ENCODE measurements at regions not wholly inside any gene's neighbourhood (a gene's known extent, or its start where the extent isn't known, plus 50 kb on each side); places are given as distances from the start of the nearest gene placed in this dataset.

DNA sequence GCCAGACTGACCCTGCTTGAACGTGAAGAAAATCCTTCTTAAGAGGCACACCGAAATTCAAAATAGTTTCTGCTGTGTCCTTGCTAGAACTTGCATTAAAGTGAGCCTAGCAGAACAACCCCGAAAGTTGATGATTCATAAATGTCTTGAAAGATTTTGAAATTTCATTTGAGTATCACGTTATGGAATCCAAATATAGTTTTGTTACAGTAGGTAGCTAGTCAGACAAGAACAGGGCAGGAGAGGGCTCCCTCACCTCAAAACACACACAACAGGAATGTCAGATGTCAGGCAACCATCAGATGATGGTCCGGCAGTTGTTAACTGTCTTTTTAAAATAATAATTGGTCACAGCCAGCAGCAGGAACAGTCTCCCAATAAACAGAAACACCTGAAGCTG, 259.6 kb upstream of the GNPDA2 start:
- intact Hi-C loops (cut with DNase I; ENCODE audit: low total_unique reads), result no loop called here
- Histone ChIP-seq H3K4me1 (no peaks in the 10 kb centered on the region), H3K36me3 (no peaks in the 10 kb centered on the region), H3K9me3 (no peaks in the 10 kb centered on the region), H3K27ac (no peak overlapping the region), H3K27me3 (no peaks in the 10 kb centered on the region), H3K4me3 (no peak overlapping the region)
- 67 to 69% methylated on average over 4 to 5 of the region's 5 CpGs for WGBS, 2 donors (ENCODE audit: low coverage in 1 of 2)
- DNase-seq, result no peak
- TF ChIP-seq POLR2A (IDR thresholded peaks at IDR 0.05), result no peak
- TF ChIP-seq, protein P1, sequence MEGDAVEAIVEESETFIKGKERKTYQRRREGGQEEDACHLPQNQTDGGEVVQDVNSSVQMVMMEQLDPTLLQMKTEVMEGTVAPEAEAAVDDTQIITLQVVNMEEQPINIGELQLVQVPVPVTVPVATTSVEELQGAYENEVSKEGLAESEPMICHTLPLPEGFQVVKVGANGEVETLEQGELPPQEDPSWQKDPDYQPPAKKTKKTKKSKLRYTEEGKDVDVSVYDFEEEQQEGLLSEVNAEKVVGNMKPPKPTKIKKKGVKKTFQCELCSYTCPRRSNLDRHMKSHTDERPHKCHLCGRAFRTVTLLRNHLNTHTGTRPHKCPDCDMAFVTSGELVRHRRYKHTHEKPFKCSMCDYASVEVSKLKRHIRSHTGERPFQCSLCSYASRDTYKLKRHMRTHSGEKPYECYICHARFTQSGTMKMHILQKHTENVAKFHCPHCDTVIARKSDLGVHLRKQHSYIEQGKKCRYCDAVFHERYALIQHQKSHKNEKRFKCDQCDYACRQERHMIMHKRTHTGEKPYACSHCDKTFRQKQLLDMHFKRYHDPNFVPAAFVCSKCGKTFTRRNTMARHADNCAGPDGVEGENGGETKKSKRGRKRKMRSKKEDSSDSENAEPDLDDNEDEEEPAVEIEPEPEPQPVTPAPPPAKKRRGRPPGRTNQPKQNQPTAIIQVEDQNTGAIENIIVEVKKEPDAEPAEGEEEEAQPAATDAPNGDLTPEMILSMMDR (IDR thresholded peaks at IDR 0.05), result no peak
- no peak for TF ChIP-seq EP300 (IDR thresholded peaks at IDR 0.05; ENCODE audit: low read depth)
- TF ChIP-seq POLR2AphosphoS5 (IDR thresholded peaks at IDR 0.05), result no peak
- in situ Hi-C loops (cut with MboI; ENCODE audit: low pct_ligation_motif_present in 1 of 4, low pct_unique_long_range_greater_than_20kb in 1 of 4, low sequenced_read_pairs in 3 of 4), result no loop called here

GRCh38 chr4:44985152-44985551, 258.8 kb upstream of the GNPDA2 start:
- no peak overlapping the region for H3K27ac ChIP-seq
- in situ Hi-C loops (cut with MboI; ENCODE audit: low pct_ligation_motif_present in 1 of 4, low pct_unique_long_range_greater_than_20kb in 1 of 4, low sequenced_read_pairs in 3 of 4) (no loop called here), intact Hi-C loops (cut with DNase I; ENCODE audit: low total_unique reads) (no loop called here)
- 49% methylated on average over 2 of the region's 2 CpGs; no CpG with 5 or more reads in 1 of the 2 donors for WGBS, 2 donors (ENCODE audit: low coverage in 1 of 2)
- H3K36me3 ChIP-seq, result no peaks in the 10 kb centered on the region
- H3K4me3 ChIP-seq, result no peak overlapping the region
- H3K9me3 ChIP-seq, result no peaks in the 10 kb centered on the region
- H3K4me1 ChIP-seq, result no peaks in the 10 kb centered on the region
- no peak for DNase-seq
- H3K27me3 ChIP-seq, result no peaks in the 10 kb centered on the region
- TF ChIP-seq EP300 (IDR thresholded peaks at IDR 0.05; ENCODE audit: low read depth), result no peak
- TF ChIP-seq POLR2AphosphoS5 (IDR thresholded peaks at IDR 0.05), result no peak
- TF ChIP-seq, protein P1 (IDR thresholded peaks at IDR 0.05), result no peak
- no peak for TF ChIP-seq POLR2A (IDR thresholded peaks at IDR 0.05)

- Histone ChIP-seq H3K4me3 (no peak overlapping the region), H3K36me3 (no peaks in the 10 kb centered on the region), H3K27me3 (no peaks in the 10 kb centered on the region), H3K27ac (no peak overlapping the region), H3K4me1 (no peaks in the 10 kb centered on the region), H3K9me3 (no peaks in the 10 kb centered on the region)
- in situ Hi-C loops (cut with MboI; ENCODE audit: low pct_ligation_motif_present in 1 of 4, low pct_unique_long_range_greater_than_20kb in 1 of 4, low sequenced_read_pairs in 3 of 4) (no loop called here), intact Hi-C loops (cut with DNase I; ENCODE audit: low total_unique reads) (no loop called here)
- no peak for DNase-seq
- TF ChIP-seq, protein P1 (IDR thresholded peaks at IDR 0.05), result no peak
- TF ChIP-seq EP300 (IDR thresholded peaks at IDR 0.05; ENCODE audit: low read depth) (no peak), POLR2A (IDR thresholded peaks at IDR 0.05) (no peak), POLR2AphosphoS5 (IDR thresholded peaks at IDR 0.05) (no peak)
Observed at GRCh38 chr4:44984083-44984482, 257.7 kb upstream of the GNPDA2 start.

GRCh38 chr4:44983083-44983482, 256.7 kb upstream of the GNPDA2 start:
- H3K27ac ChIP-seq, result no peak overlapping the region
- in situ Hi-C loops (cut with MboI; ENCODE audit: low pct_ligation_motif_present in 1 of 4, low pct_unique_long_range_greater_than_20kb in 1 of 4, low sequenced_read_pairs in 3 of 4) (no loop called here), intact Hi-C loops (cut with DNase I; ENCODE audit: low total_unique reads) (no loop called here)
- no peak for DNase-seq
- 40 to 48% methylated on average over 2 of the region's 2 CpGs for WGBS, 2 donors (ENCODE audit: low coverage in 1 of 2)
- H3K4me3 ChIP-seq, result no peak overlapping the region
- no peaks in the 10 kb centered on the region for H3K4me1 ChIP-seq
- TF ChIP-seq POLR2AphosphoS5 (IDR thresholded peaks at IDR 0.05) (no peak), EP300 (IDR thresholded peaks at IDR 0.05; ENCODE audit: low read depth) (no peak)
- TF ChIP-seq, protein P1 (IDR thresholded peaks at IDR 0.05), result no peak
- H3K36me3 ChIP-seq, result no peaks in the 10 kb centered on the region
- no peaks in the 10 kb centered on the region for H3K9me3 ChIP-seq
- no peaks in the 10 kb centered on the region for H3K27me3 ChIP-seq
